ENCODE measurements at regions not wholly inside any gene's neighbourhood (a gene's known extent, or its start where the extent isn't known, plus 50 kb on each side); places are given as distances from the start of the nearest gene placed in this dataset.

DNA sequence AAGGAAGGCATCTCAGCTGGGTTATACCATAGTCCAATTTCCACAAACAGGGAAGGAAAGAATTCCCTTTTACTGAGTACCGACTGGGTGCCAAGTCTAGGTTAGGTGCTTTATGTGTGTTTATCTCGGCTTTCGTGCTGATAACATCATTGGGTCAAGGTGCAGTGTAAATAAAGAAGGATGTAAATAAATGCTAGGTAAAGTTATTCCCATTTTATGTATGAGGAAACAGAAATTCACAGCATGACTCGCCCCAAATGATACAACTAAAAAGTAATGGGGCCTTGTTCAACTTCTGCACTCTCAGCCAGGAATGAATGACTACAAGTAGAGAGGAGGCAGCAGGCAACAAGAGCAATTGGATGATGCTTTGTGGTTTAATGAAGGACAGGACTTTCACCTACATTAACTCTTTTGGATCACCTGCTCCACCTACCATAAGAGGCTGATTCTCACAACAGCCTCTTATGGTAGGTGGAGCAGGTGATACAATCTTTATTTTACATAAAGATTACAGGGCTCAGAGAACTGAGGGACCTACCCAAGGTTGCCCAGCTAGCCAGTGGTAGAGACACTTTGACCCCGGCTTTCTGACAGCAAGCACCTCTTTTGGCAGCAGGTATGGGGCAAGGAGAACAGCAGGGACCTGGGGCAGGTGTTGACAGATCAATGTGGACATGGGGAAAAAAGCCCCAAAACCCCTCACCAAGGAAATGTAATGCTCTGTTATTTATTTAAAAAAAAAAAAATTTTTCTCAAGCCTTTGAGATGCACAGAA is 213.4 kb upstream of the NUDT4 start:
- DNase-seq (ENCODE audit: low read depth), result no peak
- in situ Hi-C loops (cut with HindIII; ENCODE audit: low sequenced_read_pairs), result no loop called here
- TF ChIP-seq, protein P1, sequence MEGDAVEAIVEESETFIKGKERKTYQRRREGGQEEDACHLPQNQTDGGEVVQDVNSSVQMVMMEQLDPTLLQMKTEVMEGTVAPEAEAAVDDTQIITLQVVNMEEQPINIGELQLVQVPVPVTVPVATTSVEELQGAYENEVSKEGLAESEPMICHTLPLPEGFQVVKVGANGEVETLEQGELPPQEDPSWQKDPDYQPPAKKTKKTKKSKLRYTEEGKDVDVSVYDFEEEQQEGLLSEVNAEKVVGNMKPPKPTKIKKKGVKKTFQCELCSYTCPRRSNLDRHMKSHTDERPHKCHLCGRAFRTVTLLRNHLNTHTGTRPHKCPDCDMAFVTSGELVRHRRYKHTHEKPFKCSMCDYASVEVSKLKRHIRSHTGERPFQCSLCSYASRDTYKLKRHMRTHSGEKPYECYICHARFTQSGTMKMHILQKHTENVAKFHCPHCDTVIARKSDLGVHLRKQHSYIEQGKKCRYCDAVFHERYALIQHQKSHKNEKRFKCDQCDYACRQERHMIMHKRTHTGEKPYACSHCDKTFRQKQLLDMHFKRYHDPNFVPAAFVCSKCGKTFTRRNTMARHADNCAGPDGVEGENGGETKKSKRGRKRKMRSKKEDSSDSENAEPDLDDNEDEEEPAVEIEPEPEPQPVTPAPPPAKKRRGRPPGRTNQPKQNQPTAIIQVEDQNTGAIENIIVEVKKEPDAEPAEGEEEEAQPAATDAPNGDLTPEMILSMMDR (IDR thresholded peaks at IDR 0.05; ENCODE audit: low read depth, low read length, missing control alignments), result no peak
- no peak overlapping the region for H3K4me3 ChIP-seq (ENCODE audit: low read depth, low read length)

DNA sequence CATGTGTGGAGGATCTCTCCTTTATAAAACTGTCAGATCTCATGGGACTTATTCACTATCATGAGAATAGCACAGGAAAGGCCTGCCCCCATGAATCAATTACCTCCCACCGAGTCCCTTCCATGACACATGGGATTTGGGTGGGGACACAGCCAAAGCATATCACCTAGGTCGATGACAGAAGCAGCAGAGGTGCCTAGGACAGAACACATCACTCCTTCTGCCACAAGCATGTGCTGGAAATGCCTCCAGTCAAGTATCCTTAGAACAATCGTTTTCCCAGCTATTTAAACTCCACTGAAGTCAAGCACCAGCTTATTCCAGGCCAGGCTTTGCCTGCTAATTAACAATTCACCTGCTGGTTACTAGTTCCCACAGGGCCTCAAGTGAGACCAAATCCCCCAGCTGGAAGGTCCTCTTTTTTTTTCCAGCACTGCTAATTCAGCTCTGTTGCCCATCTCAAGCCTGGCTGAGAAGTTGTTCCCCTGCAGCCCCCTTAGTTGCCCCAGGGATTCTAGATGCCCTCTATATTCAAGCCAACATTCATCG is 212.3 kb upstream of the NUDT4 start:
- in situ Hi-C loops (cut with HindIII; ENCODE audit: low sequenced_read_pairs), result no loop called here
- TF ChIP-seq, protein P1 (IDR thresholded peaks at IDR 0.05; ENCODE audit: low read depth, low read length, missing control alignments), result no peak
- H3K4me3 ChIP-seq (ENCODE audit: low read depth, low read length), result no peak overlapping the region
- DNase-seq (ENCODE audit: low read depth), result no peak

DNA sequence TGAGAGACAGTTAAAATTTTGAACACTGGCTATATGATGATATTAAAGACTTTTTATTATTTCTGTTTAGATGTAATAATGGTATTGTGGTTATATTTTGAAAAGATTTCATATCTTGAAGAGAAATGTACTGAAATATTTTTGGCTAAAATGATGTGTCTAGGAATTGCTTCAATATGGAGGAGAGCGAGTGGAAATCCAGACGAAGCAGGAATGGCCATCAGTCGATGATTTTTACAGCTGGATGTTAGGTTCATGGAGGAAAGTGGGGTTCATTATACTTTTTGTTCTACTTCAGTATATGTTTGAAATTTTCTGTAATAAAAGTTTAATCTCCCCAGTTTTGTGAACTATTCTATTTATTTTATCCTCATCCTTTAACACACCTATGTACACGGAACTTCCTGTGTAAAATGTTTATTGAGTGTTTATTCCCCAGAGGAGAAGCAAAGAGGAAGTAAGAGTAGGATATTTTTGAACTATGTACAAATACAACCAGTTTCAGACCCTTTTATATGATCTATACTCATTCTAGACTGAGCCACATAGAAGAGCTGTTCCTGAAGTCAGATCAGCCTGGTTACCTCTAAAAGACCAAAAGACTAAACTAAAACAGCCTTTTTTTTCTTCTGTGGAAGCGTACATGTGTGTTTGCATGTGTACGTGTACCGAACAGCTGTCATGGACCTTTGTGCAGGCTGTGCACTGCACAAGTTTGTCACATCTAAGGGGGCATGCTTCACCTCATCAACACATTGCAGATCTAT is 211.0 kb upstream of the NUDT4 start:
- DNase-seq (ENCODE audit: low read depth), result no peak
- TF ChIP-seq, protein P1 (IDR thresholded peaks at IDR 0.05; ENCODE audit: low read depth, low read length, missing control alignments), result no peak
- H3K4me3 ChIP-seq (ENCODE audit: low read depth, low read length), result no peak overlapping the region
- in situ Hi-C loops (cut with HindIII; ENCODE audit: low sequenced_read_pairs), result no loop called here

DNA sequence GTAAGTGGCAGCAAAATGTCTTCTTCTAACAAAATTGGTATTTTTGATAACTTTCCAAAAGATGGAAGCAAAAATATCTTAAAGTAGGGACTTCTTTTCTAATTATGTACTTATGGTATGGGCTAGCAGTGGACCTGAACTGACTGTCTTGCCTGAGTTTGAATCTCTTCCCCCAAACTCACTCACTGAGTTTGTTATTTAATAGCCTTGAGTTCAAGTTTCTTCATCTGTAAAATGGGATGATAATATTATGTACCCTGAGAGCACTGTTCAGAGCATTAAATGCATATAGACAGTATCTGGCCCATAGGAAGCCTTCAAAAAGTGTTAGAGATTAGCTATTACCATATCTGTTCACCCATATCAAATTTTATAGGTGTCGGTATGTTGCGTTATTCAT is 210.4 kb upstream of the NUDT4 start:
- no peak for DNase-seq (ENCODE audit: low read depth)
- TF ChIP-seq, protein P1 (IDR thresholded peaks at IDR 0.05; ENCODE audit: low read depth, low read length, missing control alignments), result no peak
- in situ Hi-C loops (cut with HindIII; ENCODE audit: low sequenced_read_pairs), result no loop called here
- no peak overlapping the region for H3K4me3 ChIP-seq (ENCODE audit: low read depth, low read length)

DNA sequence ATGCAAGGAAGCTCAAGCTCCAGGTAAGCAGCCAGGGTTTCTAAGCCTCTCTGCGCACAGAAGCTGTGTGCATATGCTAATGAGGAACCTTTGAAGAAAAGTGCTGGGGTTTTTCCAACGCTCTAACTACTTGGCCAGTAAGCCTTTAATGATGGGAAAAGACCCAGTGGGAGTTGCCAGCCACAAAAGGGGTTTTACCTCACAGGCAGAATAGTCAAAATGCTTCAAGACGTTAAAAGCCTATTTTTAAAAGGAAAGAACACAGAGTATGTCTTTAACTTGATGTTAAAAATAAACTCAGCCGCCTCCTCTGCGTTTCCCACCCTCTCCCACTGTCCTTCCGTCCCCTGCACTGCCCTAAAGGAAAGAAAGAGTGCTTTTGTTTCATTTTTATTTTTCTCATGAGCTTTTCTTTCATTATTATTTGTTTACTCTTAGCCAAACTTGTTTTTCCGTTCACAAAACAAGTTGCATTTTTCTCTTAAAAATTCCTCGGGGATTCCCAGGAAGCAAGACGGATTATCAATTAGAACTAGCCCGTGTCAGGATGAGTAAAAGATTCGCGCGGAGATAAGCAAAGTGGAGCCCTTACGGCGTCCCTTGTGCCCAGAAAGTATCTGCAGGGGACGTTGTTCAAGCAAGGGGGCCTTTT is 209.8 kb upstream of the NUDT4 start:
- peak; percentile 69 for DNase-seq (ENCODE audit: low read depth)
- in situ Hi-C loops (cut with HindIII; ENCODE audit: low sequenced_read_pairs), result no loop called here
- TF ChIP-seq, protein P1 (IDR thresholded peaks at IDR 0.05; ENCODE audit: low read depth, low read length, missing control alignments), result no peak
- H3K4me3 ChIP-seq (ENCODE audit: low read depth, low read length), result peak overlapping the region; percentile 35

DNA sequence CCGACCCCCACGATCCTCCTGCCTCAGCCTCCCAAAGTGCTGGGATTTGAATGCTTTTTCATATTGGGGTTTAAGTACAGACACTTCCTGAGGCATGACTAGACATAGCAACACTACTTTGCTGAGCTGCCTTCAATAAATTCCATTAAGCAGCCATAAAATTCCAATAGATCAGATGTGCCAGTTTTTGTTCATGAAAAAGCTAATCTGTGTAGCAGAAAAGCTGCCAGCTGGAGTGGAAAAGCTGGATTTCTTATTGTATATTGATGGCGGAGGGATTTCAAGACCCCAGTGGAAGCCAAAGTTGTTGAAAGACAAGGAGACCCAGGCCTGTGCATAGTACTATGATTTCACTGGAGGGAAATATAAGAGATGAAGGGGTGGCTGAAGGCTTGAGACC is 209.0 kb upstream of the NUDT4 start:
- H3K4me3 ChIP-seq (ENCODE audit: low read depth, low read length), result no peak overlapping the region
- TF ChIP-seq, protein P1 (IDR thresholded peaks at IDR 0.05; ENCODE audit: low read depth, low read length, missing control alignments), result no peak
- no peak for DNase-seq (ENCODE audit: low read depth)
- in situ Hi-C loops (cut with HindIII; ENCODE audit: low sequenced_read_pairs), result no loop called here

All from astrocyte of the cerebellum (primary cell).